HEK293T (cell line): ENCODE measurements at regions not wholly inside any gene's neighbourhood (a gene's known extent, or its start where the extent isn't known, plus 50 kb on each side); places are given as distances from the start of the nearest gene placed in this dataset.

Experiments
- SP1 ChIP-seq: fragments of 450-650 bp; IDR thresholded peaks from 2 replicates; pipeline ENCODE4 v1.6.1; 2017
- SUZ12 ChIP-seq: fragments of 450-650 bp; IDR thresholded peaks from 2 replicates; pipeline ENCODE4 v1.6.1; 2016; ENCODE audit warnings: mild to moderate bottlenecking

- no peak for TF ChIP-seq SUZ12
- TF ChIP-seq SP1, result no peak
Measured at GRCh38 chr5:27568811-27569210, 530.4 kb upstream of the CDH9 start.
